GM18909 (cell line): ENCODE measurements at regions not wholly inside any gene's neighbourhood (a gene's known extent, or its start where the extent isn't known, plus 50 kb on each side); places are given as distances from the start of the nearest gene placed in this dataset.
"Not testable (repeated sequence)": the region's sequence is repeated elsewhere in the genome, so short reads cannot be mapped to it uniquely, and the experiment has no call there.

Experiments
- ATAC-seq: cut with Tn5 transposase; IDR thresholded peaks from one replicate; pipeline ENCODE4 v1.9.1; 2021; ENCODE audit warnings: mild to moderate bottlenecking; ENCODE audit not compliant: unreplicated experiment, poor library complexity

GRCh38 chr13:61144834-61145593 lies 270.6 kb downstream of the PCDH20 start:
- no peak for ATAC-seq

- no peak for ATAC-seq
These were observed 271.3 kb downstream of the PCDH20 start for GRCh38 chr13:61144301-61144700.

- no peak for ATAC-seq
These were observed 273.1 kb downstream of the PCDH20 start for GRCh38 chr13:61142506-61142905.

GRCh38 chr13:61138857-61139256 lies 276.8 kb downstream of the PCDH20 start:
- ATAC-seq = no peak

GRCh38 chr13:61136515-61136914 lies 279.1 kb downstream of the PCDH20 start:
- no peak for ATAC-seq

- no peak for ATAC-seq
These were observed 279.6 kb downstream of the PCDH20 start for GRCh38 chr13:61136093-61136492.

GRCh38 chr13:61135583-61135982 lies 280.1 kb downstream of the PCDH20 start:
- no peak for ATAC-seq

GRCh38 chr13:61128850-61129645 lies 286.6 kb downstream of the PCDH20 start:
- ATAC-seq = no peak

- no peak for ATAC-seq
These were observed 291.9 kb downstream of the PCDH20 start for GRCh38 chr13:61123538-61124289.

GRCh38 chr13:61113140-61113658 lies 302.4 kb downstream of the PCDH20 start:
- no peak for ATAC-seq

- ATAC-seq = no peak
These were observed 304.1 kb downstream of the PCDH20 start for GRCh38 chr13:61111529-61111928.

- no peak for ATAC-seq
These were observed 304.9 kb downstream of the PCDH20 start for GRCh38 chr13:61110732-61111131.

GRCh38 chr13:61109741-61110140 lies 305.9 kb downstream of the PCDH20 start:
- no peak for ATAC-seq

GRCh38 chr13:61107989-61108388 lies 307.7 kb downstream of the PCDH20 start:
- ATAC-seq = no peak

GRCh38 chr13:61095885-61096284 lies 319.8 kb downstream of the PCDH20 start:
- no peak for ATAC-seq

- ATAC-seq = no peak
These were observed 320.8 kb downstream of the PCDH20 start for GRCh38 chr13:61094865-61095264.

GRCh38 chr13:61089894-61090293 lies 325.8 kb downstream of the PCDH20 start:
- ATAC-seq = not testable (repeated sequence)

GRCh38 chr13:61086087-61086486 lies 329.6 kb downstream of the PCDH20 start:
- ATAC-seq = no peak

GRCh38 chr13:61084988-61085387 lies 330.7 kb downstream of the PCDH20 start:
- ATAC-seq = no peak

- ATAC-seq = no peak
These were observed 336.5 kb downstream of the PCDH20 start for GRCh38 chr13:61078976-61079770.
